GM10266 (cell line): ENCODE measurements at regions not wholly inside any gene's neighbourhood (a gene's known extent, or its start where the extent isn't known, plus 50 kb on each side); places are given as distances from the start of the nearest gene placed in this dataset.

Experiments
- DNase-seq: peaks from one replicate; pipeline ENCODE4 v3.0.0; 2012; ENCODE audit errors: extremely low spot score
- CTCF ChIP-seq: IDR thresholded peaks from 2 replicates; pipeline ENCODE4 v1.5.1; 2012; ENCODE audit warnings: mild to moderate bottlenecking, low read depth; ENCODE audit not compliant: control insufficient read depth, insufficient read depth; ENCODE audit errors: missing control alignments

GRCh38 chr20:22922987-22923386 lies 112.1 kb upstream of the SSTR4 start:
- TF ChIP-seq CTCF = no peak
- no peak for DNase-seq

DNA sequence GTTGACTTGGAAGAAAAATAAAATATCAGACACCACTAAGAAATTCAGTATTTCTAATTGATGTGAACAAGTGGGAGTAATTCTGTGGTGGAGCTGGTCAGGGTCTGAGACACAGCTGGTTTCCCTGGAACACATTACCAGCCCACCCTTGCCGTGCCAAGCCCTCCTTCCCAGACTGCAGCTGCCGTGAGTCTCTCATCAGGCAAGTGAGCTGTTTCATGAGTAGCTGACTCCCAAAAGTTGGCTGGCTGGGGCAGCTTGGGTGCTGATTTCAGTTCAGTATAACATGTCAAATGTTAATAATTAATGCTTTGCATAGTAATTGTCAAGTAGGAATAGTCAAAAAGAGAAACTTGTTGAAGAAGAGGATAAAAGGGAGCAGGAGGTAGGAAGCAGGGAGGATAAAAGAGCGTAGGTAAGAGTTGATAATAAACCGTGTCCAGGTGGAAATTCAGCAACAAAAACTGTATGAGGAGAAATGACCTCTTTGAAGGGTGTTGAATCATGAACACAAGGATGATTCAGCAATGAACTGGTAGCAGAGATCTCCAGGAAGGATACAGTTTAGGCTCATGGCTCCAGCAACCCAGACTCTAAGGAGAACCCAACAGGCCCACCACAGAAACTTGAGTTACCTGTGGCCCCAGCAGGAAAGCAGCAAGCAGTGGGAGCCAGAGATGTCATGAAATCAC lies 110.9 kb upstream of the SSTR4 start:
- TF ChIP-seq CTCF = no peak
- DNase-seq = no peak

GRCh38 chr20:22924949-22925612 lies 110.0 kb upstream of the SSTR4 start:
- DNase-seq = no peak
- TF ChIP-seq CTCF = no peak

DNA sequence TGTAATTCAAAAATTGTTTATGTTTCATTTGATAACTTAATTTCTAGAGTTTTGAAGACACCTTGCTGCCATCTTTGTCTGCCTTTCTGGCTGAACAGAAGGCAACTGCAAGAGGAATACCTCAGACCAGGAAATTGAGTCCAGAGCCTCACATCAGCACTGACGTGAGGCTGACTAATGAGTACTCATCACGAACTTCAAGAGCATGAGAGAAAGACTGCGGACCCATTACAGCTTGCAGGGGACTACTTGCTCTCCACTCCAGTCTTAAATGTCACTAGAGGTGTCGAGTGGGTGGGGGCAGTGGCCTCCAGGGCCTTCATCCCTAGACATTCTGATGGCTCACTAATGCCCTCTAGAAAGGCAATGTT lies 109.5 kb upstream of the SSTR4 start:
- TF ChIP-seq CTCF = no peak
- no peak for DNase-seq

- no peak for DNase-seq
- no peak for TF ChIP-seq CTCF
These were observed 107.6 kb upstream of the SSTR4 start for GRCh38 chr20:22927537-22927936.

- no peak for DNase-seq
- no peak for TF ChIP-seq CTCF
These were observed 106.4 kb upstream of the SSTR4 start for GRCh38 chr20:22928679-22929078.

GRCh38 chr20:22929661-22930060 lies 105.5 kb upstream of the SSTR4 start:
- no peak for DNase-seq
- TF ChIP-seq CTCF = no peak
